IMR-90 (cell line): ENCODE measurements at regions not wholly inside any gene's neighbourhood (a gene's known extent, or its start where the extent isn't known, plus 50 kb on each side); places are given as distances from the start of the nearest gene placed in this dataset.
A peak's percentile ranks its signal among the peaks of the same experiment; 100 is the strongest.

Experiments used
- ATAC-seq: fragments of 200-7000 bp; cut with Tn5 transposase; 2 replicates; pipeline ENCODE4 v1.9.1; 2020; ENCODE audit warnings: low read depth, mild to moderate bottlenecking, moderate library complexity
- BruUV-seq: library from RNA; stranded (reverse); fragments of 400-500 nt; replicated peaks from 2 replicates; lab custom pipeline; 2021; lab: Mats Ljungman, UMichigan
- CTCF ChIA-PET: fragments of 300-600 bp; formaldehyde crosslinking; extraction: SDS; loops from one replicate; lab custom pipeline; 2021; ENCODE audit warnings: antibody characterized with exemption; lab: Yijun Ruan, JAX
- POLR2A ChIA-PET: fragments of 300-600 bp; sonication (Branson Sonifier 250); formaldehyde crosslinking; loops from one replicate; lab custom pipeline; 2022; ENCODE audit warnings: antibody characterized with exemption; ENCODE audit not compliant: unreplicated experiment; lab: Charles Lee
- DNase-seq: peaks from one replicate; pipeline ENCODE4 v3.0.0; 2013
- H2AFZ ChIP-seq: replicated peaks from 2 replicates; pipeline ENCODE3; 2013; ENCODE audit warnings: low read length, mild to moderate bottlenecking; ENCODE audit not compliant: poor library complexity
- H2AK5ac ChIP-seq: 2 replicates; pipeline ENCODE4 v1.6.1; 2013; ENCODE audit warnings: low read depth, low read length, inconsistent platforms
- H2AK9ac ChIP-seq: replicated peaks from 2 replicates; pipeline ENCODE3; 2013; ENCODE audit warnings: mild to moderate bottlenecking, low read depth, low read length, moderate library complexity; ENCODE audit not compliant: poor library complexity
- H2BK120ac ChIP-seq: 2 replicates; pipeline ENCODE4 v1.6.1; 2013; ENCODE audit warnings: low read depth, low read length, inconsistent platforms
- H2BK15ac ChIP-seq: 3 replicates; pipeline ENCODE4 v1.6.1; 2013; ENCODE audit warnings: low read depth, low read length, inconsistent platforms
- H2BK20ac ChIP-seq: 2 replicates; pipeline ENCODE4 v1.6.1; 2013; ENCODE audit warnings: low read depth, mild to moderate bottlenecking, inconsistent platforms, low read length, moderate library complexity
- H2BK5ac ChIP-seq: 2 replicates; pipeline ENCODE4 v1.6.1; 2013; ENCODE audit warnings: mild to moderate bottlenecking, low read depth, low read length, inconsistent platforms; ENCODE audit not compliant: poor library complexity, severe bottlenecking
- H3K14ac ChIP-seq: replicated peaks from 2 replicates; pipeline ENCODE4 v1.6.1; 2013; ENCODE audit warnings: low read depth, low read length, inconsistent platforms
- H3K18ac ChIP-seq: 2 replicates; pipeline ENCODE4 v1.6.1; 2013; ENCODE audit warnings: low read depth, low read length, control low read depth
- H3K23ac ChIP-seq: 2 replicates; pipeline ENCODE4 v1.6.1; 2013; ENCODE audit warnings: low read depth, low read length, inconsistent platforms
- H3K27ac ChIP-seq: 2 replicates; pipeline ENCODE4 v1.5.1; 2013; ENCODE audit warnings: mild to moderate bottlenecking, control low read depth, low read length; ENCODE audit not compliant: insufficient read depth
- H3K27me3 ChIP-seq: 2 replicates; pipeline ENCODE4 v1.6.1; 2013; ENCODE audit warnings: low read length; ENCODE audit not compliant: control insufficient read depth, insufficient read depth
- H3K36me3 ChIP-seq: 2 replicates; pipeline ENCODE4 v1.6.1; 2013; ENCODE audit warnings: low read length, mixed read lengths; ENCODE audit not compliant: control insufficient read depth, insufficient read depth
- H3K4ac ChIP-seq: 2 replicates; pipeline ENCODE4 v1.6.1; 2013; ENCODE audit warnings: low read depth, low read length, inconsistent platforms
- H3K4me1 ChIP-seq: 2 replicates; pipeline ENCODE4 v1.6.1; 2013; ENCODE audit warnings: low read length, mixed read lengths; ENCODE audit not compliant: control insufficient read depth, insufficient read depth
- H3K4me2 ChIP-seq: 2 replicates; pipeline ENCODE4 v1.6.1; 2013; ENCODE audit warnings: low read depth, mild to moderate bottlenecking, control low read depth, low read length, moderate library complexity
- H3K4me3 ChIP-seq: 2 replicates; pipeline ENCODE4 v1.5.1; 2013; ENCODE audit warnings: low read depth, mild to moderate bottlenecking, control low read depth, low read length, moderate library complexity; ENCODE audit not compliant: insufficient read depth
- H3K56ac ChIP-seq: 2 replicates; pipeline ENCODE4 v1.6.1; 2013; ENCODE audit warnings: low read length, inconsistent platforms; ENCODE audit not compliant: insufficient read depth; ENCODE audit errors: extremely low read depth
- H3K79me1 ChIP-seq, 2 experiments: 2 replicates each; pipeline ENCODE4 v1.6.1; 2013; ENCODE audit warnings: low read length in 2 of 2, inconsistent platforms in 1 of 2, low read depth in 1 of 2
- H3K9ac ChIP-seq: 2 replicates; pipeline ENCODE4 v1.6.1; 2013; ENCODE audit warnings: low read depth, low read length, control low read depth
- H3K9me1 ChIP-seq: 2 replicates; pipeline ENCODE4 v1.6.1; 2013; ENCODE audit warnings: low read length, inconsistent platforms; ENCODE audit not compliant: insufficient read depth
- H3K9me3 ChIP-seq: 2 replicates; pipeline ENCODE4 v1.6.1; 2013; ENCODE audit warnings: low read length; ENCODE audit not compliant: control insufficient read depth, insufficient read depth
- H4K20me1 ChIP-seq: 2 replicates; pipeline ENCODE4 v1.6.1; 2013; ENCODE audit warnings: low read length, inconsistent platforms; ENCODE audit not compliant: insufficient read depth
- H4K5ac ChIP-seq: 2 replicates; pipeline ENCODE4 v1.6.1; 2013; ENCODE audit warnings: mild to moderate bottlenecking, low read depth, low read length, control low read depth
- H4K8ac ChIP-seq, 2 experiments: 2 replicates each; pipeline ENCODE4 v1.6.1; 2013; ENCODE audit warnings: low read depth in 2 of 2, low read length in 2 of 2, control low read depth in 1 of 2, inconsistent platforms in 1 of 2
- H4K91ac ChIP-seq: 2 replicates; pipeline ENCODE4 v1.6.1; 2013; ENCODE audit warnings: low read depth, low read length, inconsistent platforms; ENCODE audit not compliant: insufficient read depth
- BHLHE40 ChIP-seq: fragments of 150-350 bp; IDR thresholded peaks from 2 replicates; pipeline ENCODE4 v1.6.1; 2016; ENCODE audit warnings: mild to moderate bottlenecking, low read depth, low read length
- CHD1 ChIP-seq: IDR thresholded peaks from 2 replicates; pipeline ENCODE4 v1.6.1; 2012; ENCODE audit warnings: low read depth, low read length, improper control_type of control experiment
- FOS ChIP-seq: fragments of 150-350 bp; IDR thresholded peaks from 2 replicates; pipeline ENCODE4 v1.6.1; 2016; ENCODE audit warnings: low read depth, low read length
- MXI1 ChIP-seq: IDR thresholded peaks from 2 replicates; pipeline ENCODE4 v1.6.1; 2012; ENCODE audit warnings: low read depth, mild to moderate bottlenecking, low read length, moderate library complexity, borderline replicate concordance
- NFE2L2 ChIP-seq: fragments of 150-350 bp; IDR thresholded peaks from 2 replicates; pipeline ENCODE4 v1.6.1; 2016; ENCODE audit warnings: low read depth, mild to moderate bottlenecking, low read length
- RCOR1 ChIP-seq: IDR thresholded peaks from 2 replicates; pipeline ENCODE4 v1.6.1; 2012; ENCODE audit warnings: mild to moderate bottlenecking, low read length, improper control_type of control experiment; ENCODE audit not compliant: insufficient replicate concordance
- RFX5 ChIP-seq: IDR thresholded peaks from 2 replicates; pipeline ENCODE4 v1.8.0; 2012; ENCODE audit warnings: low read depth, mild to moderate bottlenecking, low read length, moderate library complexity
- SMC3 ChIP-seq: fragments of 150-350 bp; IDR thresholded peaks from 2 replicates; pipeline ENCODE4 v1.6.1; 2016; ENCODE audit warnings: low read depth, mild to moderate bottlenecking, antibody characterized with exemption, low read length, moderate library complexity
- WGBS, 2 experiments: methylation state at CpG; one replicate each; pipeline versions ENCODE4 v1.1.5 to v1.1.7; 2013; ENCODE audit warnings: missing lambda C conversion rate in 2 of 2; ENCODE audit not compliant: insufficient read length in 1 of 2; ENCODE audit errors: extremely low coverage in 2 of 2; 5-methylcytosine and 5-hydroxymethylcytosine counted together
- dilution Hi-C: fragments of 300-500 bp; cut with HindIII; formaldehyde crosslinking; loops from one replicate; pipeline ENCODE4 v1.14.3; 2018; ENCODE audit warnings: low sequenced_read_pairs; ENCODE audit not compliant: unreplicated experiment
- in situ Hi-C: fragments of 300-500 bp; cut with MboI; formaldehyde crosslinking; loops from 3 replicates; pipeline ENCODE4 v1.14.3; 2019; ENCODE audit warnings: low sequenced_read_pairs, inconsistent platforms, mixed read lengths
- intact Hi-C: fragments of 100-400 bp; cut with micrococcal nuclease; formaldehyde crosslinking; loops from 2 replicates; pipeline ENCODE4 v1.10.0; 2022

- H3K4me3 ChIP-seq, result no peak overlapping the region
- TF ChIP-seq FOS (peak; percentile 89), NFE2L2 (no peak), MXI1 (no peak), RFX5 (no peak), BHLHE40 (peak; percentile 22; the same call in 1 of the 2 replicates), SMC3 (no peak), CHD1 (no peak), RCOR1 (no peak)
- peak overlapping the region; percentile 37 for H2AK5ac ChIP-seq
- H2BK15ac ChIP-seq, result peak overlapping the region; percentile 0; the same call in 1 of the 3 replicates
- H3K9me1 ChIP-seq, result peaks cover 12% of the 10 kb centered on the region
- no peaks in the 10 kb centered on the region for H4K20me1 ChIP-seq
- H2AK9ac ChIP-seq, result no peak overlapping the region
- H3K4ac ChIP-seq, result peak overlapping the region; percentile 56
- in situ Hi-C loops, result no loop called here
- CTCF ChIA-PET, result interaction anchor here (0.6 to 1.4 kb wide), 3 partner anchors 9 to 56 kb away, joined by 3 to 7 read pairs (median 4); no protein-coding TSS in a partner anchor
- intact Hi-C loops, result no loop called here
- 0 out of 2 replicates have a peak overlapping the region, but pooled peaks have one; percentile 28 for H4K91ac ChIP-seq
- peak overlapping the region; percentile 18 for H2BK5ac ChIP-seq
- H4K8ac ChIP-seq, result peak overlapping the region in 1 of 2 experiments; percentile 32; a peak in 1 of 4 replicates
- POLR2A ChIA-PET, result interaction anchor here (0.6 kb wide), 2 partner anchors 79 to 183 kb away, joined by 3 to 6 read pairs; no protein-coding TSS in a partner anchor
- ATAC-seq (peak; percentile 74), DNase-seq (peak; percentile 90)
- no peak overlapping the region for H2AFZ ChIP-seq
- no peaks in the 10 kb centered on the region for H3K9me3 ChIP-seq
- 0 out of 2 replicates have a peak overlapping the region, but pooled peaks have one; percentile 18 for H3K23ac ChIP-seq
- H3K4me1 ChIP-seq, result peaks cover 9% of the 10 kb centered on the region
- H3K79me1 ChIP-seq, result no peaks in the 10 kb centered on the region
- peak overlapping the region; percentile 61 for H2BK120ac ChIP-seq
- H3K27ac ChIP-seq, result 0 out of 2 replicates have a peak overlapping the region, but pooled peaks have one; percentile 21
- H3K18ac ChIP-seq, result peak overlapping the region; percentile 21; the same call in 1 of the 2 replicates
- BruUV-seq, result no TSS peak
- no peaks in the 10 kb centered on the region for H3K36me3 ChIP-seq
- H4K5ac ChIP-seq, result peak overlapping the region; percentile 39; the same call in 1 of the 2 replicates
- dilution Hi-C loops, result no loop called here
- 0 out of 2 replicates have a peak overlapping the region, but pooled peaks have one; percentile 8 for H3K14ac ChIP-seq
- peak overlapping the region; percentile 75 for H2BK20ac ChIP-seq
- no peak overlapping the region for H3K9ac ChIP-seq
- H3K4me2 ChIP-seq, result peak overlapping the region; percentile 9; the same call in 1 of the 2 replicates
- 22% methylated on average over 1 of the region's 14 CpGs; no CpG with 5 or more reads in 1 of the 2 experiments for WGBS, 2 experiments
- H3K56ac ChIP-seq, result no peak overlapping the region
- H3K27me3 ChIP-seq, result no peaks in the 10 kb centered on the region
Observed at GRCh38 chr10:21334891-21335696, 190.4 kb downstream of the SKIDA1 start.
